Fibroblast of lung (primary cell): ENCODE measurements at regions not wholly inside any gene's neighbourhood (a gene's known extent, or its start where the extent isn't known, plus 50 kb on each side); places are given as distances from the start of the nearest gene placed in this dataset.

Source experiments
- DNase-seq, 2 donors: peaks; one replicate each; pipeline versions ENCODE4 v3.0.0 to v3.0.0-alpha.2; 2010; ENCODE audit warnings: low read depth in 2 of 2
- H2AFZ ChIP-seq: 2 replicates; pipeline ENCODE4 v1.5.1; 2012; ENCODE audit warnings: low read length, control low read depth, inconsistent platforms
- H3K27ac ChIP-seq: 2 replicates; pipeline ENCODE4 v1.5.1; 2011; ENCODE audit warnings: low read length, control low read depth; ENCODE audit not compliant: insufficient read depth
- H3K27me3 ChIP-seq: 2 replicates; pipeline ENCODE4 v1.5.1; 2011; ENCODE audit warnings: mild to moderate bottlenecking, low read length; ENCODE audit not compliant: control insufficient read depth, insufficient read depth
- H3K36me3 ChIP-seq: 2 replicates; pipeline ENCODE4 v1.5.1; 2011; ENCODE audit warnings: low read length; ENCODE audit not compliant: control insufficient read depth, insufficient read depth
- H3K4me1 ChIP-seq: 2 replicates; pipeline ENCODE4 v1.5.1; 2011; ENCODE audit warnings: low read length; ENCODE audit not compliant: control insufficient read depth, insufficient read depth; ENCODE audit errors: extremely low read depth
- H3K4me2 ChIP-seq: 2 replicates; pipeline ENCODE4 v1.5.1; 2011; ENCODE audit warnings: low read length, control low read depth; ENCODE audit not compliant: insufficient read depth; ENCODE audit errors: extremely low read depth
- H3K4me3 ChIP-seq, 4 experiments: fragments of 200-600 bp in 1 of 4; sonication (generic) in 1 of 4; replicated peaks in 1 of 4; 2 replicates each; pipeline ENCODE4 v1.5.1; 2011 to 2016; ENCODE audit warnings: low read length in 4 of 4, low read depth in 3 of 4, mild to moderate bottlenecking in 3 of 4, control low read depth in 2 of 4, inconsistent platforms in 1 of 4, mixed read lengths in 1 of 4; ENCODE audit not compliant: insufficient read depth in 1 of 4; ENCODE audit errors: control extremely low read depth in 1 of 4
- H3K79me2 ChIP-seq: 2 replicates; pipeline ENCODE4 v1.5.1; 2012; ENCODE audit warnings: mild to moderate bottlenecking, low read length, inconsistent platforms; ENCODE audit not compliant: control insufficient read depth, insufficient read depth
- H3K9ac ChIP-seq: 2 replicates; pipeline ENCODE4 v1.5.1; 2011; ENCODE audit warnings: mild to moderate bottlenecking, low read length, control low read depth; ENCODE audit not compliant: insufficient read depth
- H3K9me3 ChIP-seq: 2 replicates; pipeline ENCODE4 v1.5.1; 2012; ENCODE audit warnings: low read depth, low read length; ENCODE audit not compliant: control insufficient read depth, insufficient read depth
- H4K20me1 ChIP-seq: 2 replicates; pipeline ENCODE4 v1.5.1; 2011; ENCODE audit warnings: low read length; ENCODE audit not compliant: control insufficient read depth, insufficient read depth; ENCODE audit errors: extremely low read depth
- CTCF ChIP-seq, 2 donors: IDR thresholded peaks in 1 of 2; conservative IDR thresholded peaks in 1 of 2; 1 replicate in 1 of 2; 2 replicates in 1 of 2; pipeline ENCODE4 v1.5.1; 2011 to 2012; ENCODE audit warnings: low read length in 2 of 2, control low read depth in 1 of 2, inconsistent platforms in 1 of 2, low read depth in 1 of 2, mild to moderate bottlenecking in 1 of 2
- EZH2 ChIP-seq: IDR thresholded peaks from 2 replicates; pipeline ENCODE4 v1.5.1; 2012; ENCODE audit warnings: low read length, control low read depth, mild to moderate bottlenecking; ENCODE audit errors: missing control alignments

- H3K27ac ChIP-seq: no peak overlapping the region
- no peaks in the 10 kb centered on the region for H3K4me1 ChIP-seq
- no peaks in the 10 kb centered on the region for H3K36me3 ChIP-seq
- no peak overlapping the region for H3K9ac ChIP-seq
- no peak overlapping the region for H3K4me3 ChIP-seq
- no peaks in the 10 kb centered on the region for H3K79me2 ChIP-seq
- no peak overlapping the region for H2AFZ ChIP-seq
- H3K9me3 ChIP-seq: no peaks in the 10 kb centered on the region
- no peak for TF ChIP-seq CTCF (conservative IDR thresholded peaks at IDR 0.05 in 1 of 2, IDR thresholded peaks at IDR 0.05 in 1 of 2; ENCODE audit: low read depth in 1 of 2, low read length in 2 of 2)
- TF ChIP-seq EZH2: no peak
- no peaks in the 10 kb centered on the region for H3K27me3 ChIP-seq
- no peak for DNase-seq
- H4K20me1 ChIP-seq: no peaks in the 10 kb centered on the region
- no peak overlapping the region for H3K4me2 ChIP-seq
These were observed 569.9 kb downstream of the CDH26 start for GRCh38 chr20:60528141-60528540.

- H2AFZ ChIP-seq: no peak overlapping the region
These were observed 570.9 kb downstream of the CDH26 start for GRCh38 chr20:60529149-60529548.

GRCh38 chr20:60535211-60535610, 577.0 kb downstream of the CDH26 start:
- H3K9me3 ChIP-seq: no peaks in the 10 kb centered on the region
- no peak for DNase-seq

More at GRCh38 chr20:60529149-60529548, 570.9 kb downstream of the CDH26 start:
- DNase-seq: no peak
- Histone ChIP-seq H3K79me2 (no peaks in the 10 kb centered on the region), H3K27me3 (no peaks in the 10 kb centered on the region), H4K20me1 (no peaks in the 10 kb centered on the region), H3K4me1 (no peaks in the 10 kb centered on the region), H3K4me3 (no peak overlapping the region), H3K36me3 (no peaks in the 10 kb centered on the region), H3K9me3 (no peaks in the 10 kb centered on the region), H3K4me2 (no peak overlapping the region), H3K27ac (no peak overlapping the region), H3K9ac (no peak overlapping the region)
- TF ChIP-seq EZH2: no peak
- no peak for TF ChIP-seq CTCF (conservative IDR thresholded peaks at IDR 0.05 in 1 of 2, IDR thresholded peaks at IDR 0.05 in 1 of 2; ENCODE audit: low read depth in 1 of 2, low read length in 2 of 2)

More at GRCh38 chr20:60535211-60535610, 577.0 kb downstream of the CDH26 start:
- Histone ChIP-seq H3K9ac (no peak overlapping the region), H3K27ac (no peak overlapping the region), H3K4me1 (no peaks in the 10 kb centered on the region), H4K20me1 (no peaks in the 10 kb centered on the region), H3K79me2 (no peaks in the 10 kb centered on the region), H3K4me2 (no peak overlapping the region), H2AFZ (no peak overlapping the region), H3K36me3 (no peaks in the 10 kb centered on the region), H3K27me3 (no peaks in the 10 kb centered on the region), H3K4me3 (no peak overlapping the region)
- no peak for TF ChIP-seq CTCF (conservative IDR thresholded peaks at IDR 0.05 in 1 of 2, IDR thresholded peaks at IDR 0.05 in 1 of 2; ENCODE audit: low read depth in 1 of 2, low read length in 2 of 2)
